DMS53 (cell line): ENCODE measurements at regions not wholly inside any gene's neighbourhood (a gene's known extent, or its start where the extent isn't known, plus 50 kb on each side); places are given as distances from the start of the nearest gene placed in this dataset.

ENCODE experiments used
- DNase-seq: peaks from one replicate; lab custom pipeline; 2025; lab: John Stamatoyannopoulos, UW

- peak; percentile 65 for DNase-seq
Measured at GRCh38 chr12:68102731-68103130, 56.8 kb downstream of the IFNG start.

GRCh38 chr12:68102163-68102562 lies 57.4 kb downstream of the IFNG start:
- peak; percentile 93 for DNase-seq

- DNase-seq = peak; percentile 83
Measured at GRCh38 chr12:68100241-68100640, 59.3 kb downstream of the IFNG start.

- DNase-seq = no peak
Measured at GRCh38 chr12:68098939-68099338, 60.6 kb downstream of the IFNG start.

GRCh38 chr12:68097386-68097785 lies 62.2 kb downstream of the IFNG start:
- no peak for DNase-seq

- no peak for DNase-seq
Measured at GRCh38 chr12:68094645-68095395, 64.7 kb downstream of the IFNG start.

GRCh38 chr12:68094195-68094594 lies 65.3 kb downstream of the IFNG start:
- DNase-seq = no peak

GRCh38 chr12:68092976-68093375 lies 66.6 kb downstream of the IFNG start:
- peak; percentile 48 for DNase-seq

GRCh38 chr12:68089101-68089500 lies 70.4 kb downstream of the IFNG start:
- peak; percentile 29 for DNase-seq

GRCh38 chr12:68086019-68086603 lies 73.4 kb downstream of the IFNG start:
- no peak for DNase-seq

- peak; percentile 13 for DNase-seq
Measured at GRCh38 chr12:68081561-68081960, 78.0 kb downstream of the IFNG start.

- no peak for DNase-seq
Measured at GRCh38 chr12:68080577-68080976, 79.0 kb downstream of the IFNG start.

GRCh38 chr12:68078737-68079136 lies 80.8 kb downstream of the IFNG start:
- no peak for DNase-seq

GRCh38 chr12:68075416-68075815 lies 84.1 kb downstream of the IFNG start:
- no peak for DNase-seq

GRCh38 chr12:68074306-68075027 lies 85.1 kb downstream of the IFNG start:
- no peak for DNase-seq

- DNase-seq = no peak
Measured at GRCh38 chr12:68070957-68071356, 81.7 kb downstream of the IFNG-AS1 start.
